ENCODE measurements at regions not wholly inside any gene's neighbourhood (a gene's known extent, or its start where the extent isn't known, plus 50 kb on each side); places are given as distances from the start of the nearest gene placed in this dataset.
A peak's percentile ranks its signal among the peaks of the same experiment; 100 is the strongest.
"Not testable (repeated sequence)": the region's sequence is repeated elsewhere in the genome, so short reads cannot be mapped to it uniquely, and the experiment has no call there.

DNA sequence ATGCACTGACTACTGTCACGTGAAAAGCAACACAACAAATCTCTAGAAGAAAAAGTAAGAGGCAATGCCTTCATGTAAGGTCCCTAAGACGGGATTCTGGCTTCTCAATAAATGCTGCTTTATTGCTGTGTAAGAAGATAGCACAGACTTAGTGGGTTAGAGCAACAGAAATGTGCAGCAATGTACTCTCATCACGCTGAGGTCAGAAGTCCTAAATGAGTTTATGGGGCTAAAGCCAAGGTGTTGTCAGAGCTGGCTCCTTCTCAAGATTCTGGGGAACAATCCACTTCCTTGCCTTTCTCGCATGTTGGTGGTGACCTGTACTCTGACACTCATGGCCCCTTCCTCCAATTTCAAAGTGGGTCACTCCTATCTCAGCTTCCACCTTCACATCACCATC is 93.4 kb downstream of the SHANK2 start:
- Histone ChIP-seq H3K27me3 (ENCODE audit: control insufficient read depth in 4 of 4, insufficient read depth in 4 of 4, low read length in 3 of 4) (no peaks in the 10 kb centered on the region), H3K4me1 (ENCODE audit: control insufficient read depth in 4 of 4, insufficient read depth in 4 of 4, low read length in 3 of 4) (peaks cover 3 to 8% (median 7%) of the 10 kb centered on the region in 4 donors), H3K9me3 (ENCODE audit: control insufficient read depth in 4 of 4, low read length in 3 of 4) (no peaks in the 10 kb centered on the region), H3K4me3 (ENCODE audit: low read depth in 1 of 3, low read length in 3 of 3) (no peak overlapping the region), H3K9ac (ENCODE audit: low read depth in 1 of 2, low read length in 2 of 2) (no peak overlapping the region), H3K36me3 (ENCODE audit: control insufficient read depth in 4 of 4, insufficient read depth in 3 of 4, low read depth in 1 of 4, low read length in 3 of 4) (no peaks in the 10 kb centered on the region), H3K27ac (ENCODE audit: low read depth in 1 of 2, low read length in 2 of 2) (no peak overlapping the region)
- no peak for DNase-seq (ENCODE audit: low spot score)
- WGBS, result 62% methylated on average over 4 of the region's 4 CpGs
- TF ChIP-seq RXRA (IDR thresholded peaks at IDR 0.05) (peak in 1 of 2 donors; percentile 32), CTCF (IDR thresholded peaks at IDR 0.05; ENCODE audit: low read depth, low read length, missing input control) (no peak), HNF4A (conservative IDR thresholded peaks at IDR 0.05) (peak in 1 of 2 donors; percentile 43)

DNA sequence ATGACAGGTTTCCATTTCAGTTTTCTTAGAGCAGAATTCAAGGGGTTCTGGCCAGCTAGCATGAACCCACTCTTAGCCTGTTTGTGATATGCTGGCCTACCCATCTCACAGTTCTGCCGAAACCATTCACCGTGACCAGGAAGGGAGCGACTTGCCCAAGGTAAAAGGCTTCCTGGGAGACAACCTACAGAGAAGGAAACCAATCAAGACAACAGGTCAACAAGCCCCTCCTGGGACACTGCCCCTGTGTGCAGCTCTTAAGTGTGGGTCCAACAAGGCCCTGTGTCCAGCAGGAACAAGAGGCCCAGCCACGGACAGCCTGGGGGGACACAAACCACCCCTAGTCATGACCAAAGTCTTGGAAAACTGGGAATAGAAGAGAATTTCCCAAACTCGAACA is 94.7 kb downstream of the SHANK2 start:
- 93% methylated on average over 5 of the region's 5 CpGs for WGBS
- H3K9ac ChIP-seq (ENCODE audit: low read depth in 1 of 2, low read length in 2 of 2); H3K9me3 ChIP-seq (ENCODE audit: control insufficient read depth in 4 of 4, low read length in 3 of 4); H3K4me3 ChIP-seq (ENCODE audit: low read depth in 1 of 3, low read length in 3 of 3); H3K27ac ChIP-seq (ENCODE audit: low read depth in 1 of 2, low read length in 2 of 2); H3K36me3 ChIP-seq (ENCODE audit: control insufficient read depth in 4 of 4, insufficient read depth in 3 of 4, low read depth in 1 of 4, low read length in 3 of 4); H3K27me3 ChIP-seq (ENCODE audit: control insufficient read depth in 4 of 4, insufficient read depth in 4 of 4, low read length in 3 of 4); DNase-seq (ENCODE audit: low spot score): not testable (repeated sequence)
- peaks cover 3 to 18% (median 14%) of the 10 kb centered on the region in 4 donors for H3K4me1 ChIP-seq (ENCODE audit: control insufficient read depth in 4 of 4, insufficient read depth in 4 of 4, low read length in 3 of 4)

DNA sequence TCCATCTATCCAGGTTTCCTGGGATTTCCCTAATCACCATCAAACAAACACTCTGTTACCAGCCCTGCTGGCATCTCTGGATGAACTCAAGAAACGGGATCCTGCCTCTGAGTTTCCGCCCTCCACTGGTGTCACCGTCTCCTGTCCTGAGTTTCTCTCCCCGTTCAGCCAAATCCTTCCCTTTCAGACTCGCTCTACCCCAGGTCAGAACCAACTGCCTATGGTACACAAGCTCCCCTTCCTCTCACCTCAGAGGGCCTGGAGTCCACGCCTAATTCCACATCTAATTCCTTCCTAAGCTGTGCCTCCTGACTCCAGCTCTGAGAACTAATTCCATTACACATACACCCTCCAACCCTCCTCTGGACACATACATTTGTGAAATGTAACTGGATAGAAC is 96.1 kb downstream of the SHANK2 start:
- no peaks in the 10 kb centered on the region for H3K9me3 ChIP-seq (ENCODE audit: control insufficient read depth in 4 of 4, low read length in 3 of 4)
- no peak for DNase-seq (ENCODE audit: low spot score)
- TF ChIP-seq TAF1 (conservative IDR thresholded peaks at IDR 0.05) (no peak), FOXA2 (IDR thresholded peaks at IDR 0.05) (no peak), CTCF (IDR thresholded peaks at IDR 0.05; ENCODE audit: low read depth, low read length, missing input control) (no peak)
- H3K4me3 ChIP-seq (ENCODE audit: low read depth in 1 of 3, low read length in 3 of 3), result no peak overlapping the region
- H3K9ac ChIP-seq (ENCODE audit: low read depth in 1 of 2, low read length in 2 of 2), result no peak overlapping the region
- H3K4me1 ChIP-seq (ENCODE audit: control insufficient read depth in 4 of 4, insufficient read depth in 4 of 4, low read length in 3 of 4), result peaks cover 5 to 31% (median 23%) of the 10 kb centered on the region in 4 donors
- H3K27me3 ChIP-seq (ENCODE audit: control insufficient read depth in 4 of 4, insufficient read depth in 4 of 4, low read length in 3 of 4), result no peaks in the 10 kb centered on the region
- 95% methylated on average over 6 of the region's 6 CpGs for WGBS
- H3K27ac ChIP-seq (ENCODE audit: low read depth in 1 of 2, low read length in 2 of 2), result no peak overlapping the region
- no peaks in the 10 kb centered on the region for H3K36me3 ChIP-seq (ENCODE audit: control insufficient read depth in 4 of 4, insufficient read depth in 3 of 4, low read depth in 1 of 4, low read length in 3 of 4)

- Histone ChIP-seq H3K9me3 (ENCODE audit: control insufficient read depth in 4 of 4, low read length in 3 of 4) (no peaks in the 10 kb centered on the region), H3K4me3 (ENCODE audit: low read depth in 1 of 3, low read length in 3 of 3) (no peak overlapping the region), H3K36me3 (ENCODE audit: control insufficient read depth in 4 of 4, insufficient read depth in 3 of 4, low read depth in 1 of 4, low read length in 3 of 4) (no peaks in the 10 kb centered on the region), H3K9ac (ENCODE audit: low read depth in 1 of 2, low read length in 2 of 2) (no peak overlapping the region), H3K4me1 (ENCODE audit: control insufficient read depth in 4 of 4, insufficient read depth in 4 of 4, low read length in 3 of 4) (peaks cover 5 to 31% (median 23%) of the 10 kb centered on the region in 4 donors), H3K27ac (ENCODE audit: low read depth in 1 of 2, low read length in 2 of 2) (no peak overlapping the region), H3K27me3 (ENCODE audit: control insufficient read depth in 4 of 4, insufficient read depth in 4 of 4, low read length in 3 of 4) (no peaks in the 10 kb centered on the region)
- peak; percentile 25 for DNase-seq (ENCODE audit: low spot score)
- 95% methylated on average over 8 of the region's 8 CpGs for WGBS
- TF ChIP-seq RAD21 (IDR thresholded peaks at IDR 0.05) (no peak), JUND (IDR thresholded peaks at IDR 0.05) (no peak), SP1 (IDR thresholded peaks at IDR 0.05) (no peak), TAF1 (conservative IDR thresholded peaks at IDR 0.05) (no peak), YY1 (IDR thresholded peaks at IDR 0.05) (no peak), RXRA (IDR thresholded peaks at IDR 0.05) (no peak), FOXA2 (IDR thresholded peaks at IDR 0.05) (no peak), CTCF (IDR thresholded peaks at IDR 0.05; ENCODE audit: low read depth, low read length, missing input control) (no peak), GABPA (IDR thresholded peaks at IDR 0.05 in 1 of 2, conservative IDR thresholded peaks at IDR 0.05 in 1 of 2) (no peak), EGR1 (IDR thresholded peaks at IDR 0.05; ENCODE audit: low read depth in 2 of 2) (no peak), HNF4A (conservative IDR thresholded peaks at IDR 0.05) (no peak), ATF3 (IDR thresholded peaks at IDR 0.05) (no peak)
- TF ChIP-seq, protein P1, sequence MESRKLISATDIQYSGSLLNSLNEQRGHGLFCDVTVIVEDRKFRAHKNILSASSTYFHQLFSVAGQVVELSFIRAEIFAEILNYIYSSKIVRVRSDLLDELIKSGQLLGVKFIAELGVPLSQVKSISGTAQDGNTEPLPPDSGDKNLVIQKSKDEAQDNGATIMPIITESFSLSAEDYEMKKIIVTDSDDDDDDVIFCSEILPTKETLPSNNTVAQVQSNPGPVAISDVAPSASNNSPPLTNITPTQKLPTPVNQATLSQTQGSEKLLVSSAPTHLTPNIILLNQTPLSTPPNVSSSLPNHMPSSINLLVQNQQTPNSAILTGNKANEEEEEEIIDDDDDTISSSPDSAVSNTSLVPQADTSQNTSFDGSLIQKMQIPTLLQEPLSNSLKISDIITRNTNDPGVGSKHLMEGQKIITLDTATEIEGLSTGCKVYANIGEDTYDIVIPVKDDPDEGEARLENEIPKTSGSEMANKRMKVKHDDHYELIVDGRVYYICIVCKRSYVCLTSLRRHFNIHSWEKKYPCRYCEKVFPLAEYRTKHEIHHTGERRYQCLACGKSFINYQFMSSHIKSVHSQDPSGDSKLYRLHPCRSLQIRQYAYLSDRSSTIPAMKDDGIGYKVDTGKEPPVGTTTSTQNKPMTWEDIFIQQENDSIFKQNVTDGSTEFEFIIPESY (IDR thresholded peaks at IDR 0.05), result no peak
- TF ChIP-seq, protein P2, sequence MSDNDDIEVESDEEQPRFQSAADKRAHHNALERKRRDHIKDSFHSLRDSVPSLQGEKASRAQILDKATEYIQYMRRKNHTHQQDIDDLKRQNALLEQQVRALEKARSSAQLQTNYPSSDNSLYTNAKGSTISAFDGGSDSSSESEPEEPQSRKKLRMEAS (IDR thresholded peaks at IDR 0.05), result no peak
These were observed 96.5 kb downstream of the SHANK2 start for GRCh38 chr11:71155846-71156245.

Data from liver (tissue), 8 donors.